Jurkat, Clone E6-1 (cell line): ENCODE measurements at regions not wholly inside any gene's neighbourhood (a gene's known extent, or its start where the extent isn't known, plus 50 kb on each side); places are given as distances from the start of the nearest gene placed in this dataset.

Experiments used
- DNase-seq: peaks from one replicate; pipeline ENCODE4 v3.0.0-alpha.2; 2011; ENCODE audit warnings: low read depth, low spot score
- H3K4me3 ChIP-seq: 2 replicates; pipeline ENCODE4 v1.5.1; 2011; ENCODE audit warnings: mild to moderate bottlenecking, low read length, control low read depth, moderate library complexity

- no peak for DNase-seq
- no peak overlapping the region for H3K4me3 ChIP-seq
These were observed 466.2 kb downstream of the BCOR start for GRCh38 chrX:39631276-39632229.

GRCh38 chrX:39633293-39633692 lies 464.5 kb downstream of the BCOR start:
- no peak overlapping the region for H3K4me3 ChIP-seq
- DNase-seq: peak; percentile 57

- DNase-seq: no peak
- no peak overlapping the region for H3K4me3 ChIP-seq
These were observed 461.3 kb downstream of the BCOR start for GRCh38 chrX:39636481-39636880.

GRCh38 chrX:39638526-39638925 lies 459.2 kb downstream of the BCOR start:
- no peak for DNase-seq
- no peak overlapping the region for H3K4me3 ChIP-seq

- DNase-seq: no peak
- H3K4me3 ChIP-seq: no peak overlapping the region
These were observed 457.9 kb downstream of the BCOR start for GRCh38 chrX:39639871-39640270.

GRCh38 chrX:39640866-39641265 lies 456.9 kb downstream of the BCOR start:
- DNase-seq: no peak
- no peak overlapping the region for H3K4me3 ChIP-seq

GRCh38 chrX:39642071-39642470 lies 455.7 kb downstream of the BCOR start:
- DNase-seq: no peak

GRCh38 chrX:39643550-39643949 lies 454.2 kb downstream of the BCOR start:
- DNase-seq: no peak
- H3K4me3 ChIP-seq: no peak overlapping the region

More at GRCh38 chrX:39642071-39642470, 455.7 kb downstream of the BCOR start:
- H3K4me3 ChIP-seq: no peak overlapping the region

GRCh38 chrX:39645178-39645895 lies 452.4 kb downstream of the BCOR start:
- H3K4me3 ChIP-seq: no peak overlapping the region
- no peak for DNase-seq

- no peak for DNase-seq
- H3K4me3 ChIP-seq: no peak overlapping the region
These were observed 449.1 kb downstream of the BCOR start for GRCh38 chrX:39648548-39649254.

- H3K4me3 ChIP-seq: no peak overlapping the region
- no peak for DNase-seq
These were observed 446.9 kb downstream of the BCOR start for GRCh38 chrX:39650768-39651347.

- no peak overlapping the region for H3K4me3 ChIP-seq
- peak; percentile 32 for DNase-seq
These were observed 445.4 kb downstream of the BCOR start for GRCh38 chrX:39652336-39652735.

- no peak overlapping the region for H3K4me3 ChIP-seq
- DNase-seq: no peak
These were observed 444.1 kb downstream of the BCOR start for GRCh38 chrX:39653691-39654090.

GRCh38 chrX:39654183-39654925 lies 443.4 kb downstream of the BCOR start:
- H3K4me3 ChIP-seq: no peak overlapping the region
- no peak for DNase-seq

GRCh38 chrX:39654952-39655351 lies 442.8 kb downstream of the BCOR start:
- no peak overlapping the region for H3K4me3 ChIP-seq
- DNase-seq: peak; percentile 19

GRCh38 chrX:39661116-39661907 lies 436.4 kb downstream of the BCOR start:
- no peak overlapping the region for H3K4me3 ChIP-seq
- no peak for DNase-seq

- DNase-seq: no peak
- H3K4me3 ChIP-seq: no peak overlapping the region
These were observed 431.8 kb downstream of the BCOR start for GRCh38 chrX:39665830-39666518.
